Activated CD8-positive, alpha-beta T cell treated with anti-CD3 and anti-CD28 coated beads for 36 hours (primary cell): ENCODE measurements at regions not wholly inside any gene's neighbourhood (a gene's known extent, or its start where the extent isn't known, plus 50 kb on each side); places are given as distances from the start of the nearest gene placed in this dataset.
"Not testable (repeated sequence)": the region's sequence is repeated elsewhere in the genome, so short reads cannot be mapped to it uniquely, and the experiment has no call there.

Source experiments
- ATAC-seq: fragments of 200-7000 bp; cut with Tn5 transposase; one replicate; pipeline ENCODE4 v1.10.0; 2021; ENCODE audit warnings: mild to moderate bottlenecking, moderate library complexity
- CTCF ChIA-PET: fragments of 350-600 bp; sonication (Branson Sonifier 250); formaldehyde crosslinking; loops from one replicate; lab custom pipeline; 2021; ENCODE audit warnings: antibody characterized with exemption; lab: Charles Lee
- POLR2A ChIA-PET: fragments of 350-600 bp; sonication (Branson Sonifier 250); formaldehyde crosslinking; loops from one replicate; lab custom pipeline; 2021; ENCODE audit warnings: antibody characterized with exemption; lab: Charles Lee
- DNase-seq: peaks from one replicate; pipeline ENCODE4 v3.0.0-alpha.2; 2020
- H3K27ac Mint-ChIP-seq: one replicate; pipeline ENCODE4 v1.8.0; 2021; ENCODE audit warnings: mild to moderate bottlenecking, mixed read lengths
- H3K27me3 Mint-ChIP-seq: one replicate; pipeline ENCODE4 v1.8.0; 2021; ENCODE audit warnings: mixed read lengths
- H3K36me3 Mint-ChIP-seq: one replicate; pipeline ENCODE4 v1.8.0; 2021; ENCODE audit warnings: low read depth, mixed read lengths
- H3K4me1 Mint-ChIP-seq: one replicate; pipeline ENCODE4 v1.8.0; 2021; ENCODE audit warnings: low read depth, mixed read lengths
- H3K4me3 Mint-ChIP-seq: one replicate; pipeline ENCODE4 v1.8.0; 2021; ENCODE audit warnings: mild to moderate bottlenecking, moderate library complexity, mixed read lengths
- H3K9me3 Mint-ChIP-seq: one replicate; pipeline ENCODE4 v1.8.0; 2021; ENCODE audit warnings: mixed read lengths
- CTCF ChIP-seq: fragments of 200-600 bp; IDR thresholded peaks from one replicate; pipeline ENCODE4 v1.8.0; 2022; ENCODE audit warnings: antibody characterized with exemption, mild to moderate bottlenecking
- intact Hi-C: fragments of 100-400 bp; cut with micrococcal nuclease; formaldehyde crosslinking; loops from one replicate; pipeline ENCODE4 v1.10.0; 2022

- Mint-ChIP-seq H3K4me3 (peak overlapping the region; percentile 43), H3K9me3 (peaks cover 4% of the 10 kb centered on the region), H3K27ac (peak overlapping the region; percentile 35), H3K36me3 (no peaks in the 10 kb centered on the region), H3K4me1 (peaks cover 34% of the 10 kb centered on the region), H3K27me3 (peaks cover 64% of the 10 kb centered on the region)
- no peak for ATAC-seq
- POLR2A ChIA-PET = no interaction called here
- CTCF ChIA-PET = interaction anchor here (1.7 kb wide), 1 partner anchor 20 kb away, joined by 3 read pairs; no protein-coding TSS in a partner anchor
- intact Hi-C loops = no loop called here
- DNase-seq = no peak
- TF ChIP-seq CTCF = no peak
Observed at GRCh38 chr6:27667657-27668441, 194.9 kb upstream of the ZNF184 start.

GRCh38 chr6:27667016-27667656 lies 194.2 kb upstream of the ZNF184 start:
- Mint-ChIP-seq H3K4me3 (peak overlapping the region; percentile 43), H3K4me1 (peaks cover 29% of the 10 kb centered on the region), H3K27ac (no peak overlapping the region), H3K9me3 (peaks cover 4% of the 10 kb centered on the region), H3K36me3 (no peaks in the 10 kb centered on the region), H3K27me3 (peaks cover 57% of the 10 kb centered on the region)
- ChIA-PET CTCF (no interaction called here), POLR2A (no interaction called here)
- intact Hi-C loops = no loop called here
- no peak for DNase-seq
- no peak for TF ChIP-seq CTCF
- no peak for ATAC-seq

GRCh38 chr6:27662769-27663168 lies 189.9 kb upstream of the ZNF184 start:
- DNase-seq = no peak
- no peak for TF ChIP-seq CTCF
- peaks cover 9% of the 10 kb centered on the region for H3K4me1 Mint-ChIP-seq
- no peaks in the 10 kb centered on the region for H3K36me3 Mint-ChIP-seq
- H3K4me3 Mint-ChIP-seq = no peak overlapping the region
- H3K9me3 Mint-ChIP-seq = peaks cover 1% of the 10 kb centered on the region
- H3K27ac Mint-ChIP-seq = no peak overlapping the region
- intact Hi-C loops = no loop called here
- CTCF ChIA-PET = interaction anchor here (0.7 to 1.3 kb wide), 2 partner anchors 53 to 90 kb away, joined by 3 to 4 read pairs; no protein-coding TSS in a partner anchor
- POLR2A ChIA-PET = no interaction called here
- peaks cover 33% of the 10 kb centered on the region for H3K27me3 Mint-ChIP-seq
- ATAC-seq = no peak

GRCh38 chr6:27662212-27662611 lies 189.3 kb upstream of the ZNF184 start:
- DNase-seq, intact Hi-C loops, ATAC-seq, POLR2A ChIA-PET, H3K27ac Mint-ChIP-seq, H3K4me1 Mint-ChIP-seq, H3K4me3 Mint-ChIP-seq, H3K9me3 Mint-ChIP-seq, H3K36me3 Mint-ChIP-seq: not testable (repeated sequence)
- CTCF ChIA-PET = interaction anchor here (0.7 to 1.3 kb wide), 2 partner anchors 53 to 90 kb away, joined by 3 to 4 read pairs; no protein-coding TSS in a partner anchor
- peaks cover 27% of the 10 kb centered on the region for H3K27me3 Mint-ChIP-seq

GRCh38 chr6:27653143-27653825 lies 180.4 kb upstream of the ZNF184 start:
- CTCF ChIA-PET, H3K27ac Mint-ChIP-seq, H3K4me3 Mint-ChIP-seq, intact Hi-C loops, ATAC-seq, H3K4me1 Mint-ChIP-seq, H3K36me3 Mint-ChIP-seq, H3K9me3 Mint-ChIP-seq, DNase-seq, POLR2A ChIA-PET: not testable (repeated sequence)
- peaks cover 44% of the 10 kb centered on the region for H3K27me3 Mint-ChIP-seq
